T-helper 2 cell treated with Interferon-gamma antibody and Interleukin-4, amounts not matched to agents 100 ng/mL and 5 ng/mL, for 36 hours (primary cell): ENCODE measurements at regions not wholly inside any gene's neighbourhood (a gene's known extent, or its start where the extent isn't known, plus 50 kb on each side); places are given as distances from the start of the nearest gene placed in this dataset.

Experiments
- intact Hi-C: fragments of 100-400 bp; cut with micrococcal nuclease; formaldehyde crosslinking; loops from one replicate; pipeline ENCODE4 v1.15.1; 2023

DNA sequence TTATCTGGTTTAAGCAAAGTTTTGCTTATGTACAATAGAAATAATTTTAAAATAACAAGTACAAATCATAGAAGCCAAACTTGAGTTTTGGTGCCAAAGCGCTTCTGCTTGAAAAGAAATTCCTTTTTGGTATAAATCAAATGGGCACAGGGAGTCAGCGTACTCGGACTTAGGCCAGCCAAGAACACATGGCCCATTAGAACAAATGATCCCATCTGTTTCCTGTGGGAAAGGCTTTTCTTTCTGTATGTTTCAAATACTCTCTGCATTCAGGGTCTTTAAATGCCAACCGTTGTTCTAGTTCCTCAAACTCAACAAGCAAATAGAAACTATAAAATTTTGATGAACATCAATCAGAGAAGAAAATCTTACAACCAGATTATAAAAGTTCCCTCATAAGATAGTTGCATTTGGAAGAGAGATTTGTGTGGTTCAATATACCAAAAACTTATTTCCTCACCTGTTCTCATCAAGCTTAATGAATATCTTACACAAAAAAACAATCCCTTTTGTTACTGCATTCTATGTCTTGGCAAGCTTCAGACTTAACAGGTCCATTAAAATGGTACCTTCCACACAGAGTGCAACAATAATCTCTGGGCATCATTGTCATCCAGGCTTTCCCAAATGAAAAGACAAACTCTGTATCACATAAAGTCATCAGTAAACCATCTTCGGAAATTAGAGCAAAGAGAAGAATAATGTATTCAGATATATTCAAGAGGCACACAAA lies 739.8 kb upstream of the API5 start:
- intact Hi-C loops: no loop called here

GRCh38 chr11:42576318-42576717 lies 735.5 kb upstream of the API5 start:
- intact Hi-C loops: no loop called here

GRCh38 chr11:42589286-42589685 lies 722.5 kb upstream of the API5 start:
- intact Hi-C loops: no loop called here

DNA sequence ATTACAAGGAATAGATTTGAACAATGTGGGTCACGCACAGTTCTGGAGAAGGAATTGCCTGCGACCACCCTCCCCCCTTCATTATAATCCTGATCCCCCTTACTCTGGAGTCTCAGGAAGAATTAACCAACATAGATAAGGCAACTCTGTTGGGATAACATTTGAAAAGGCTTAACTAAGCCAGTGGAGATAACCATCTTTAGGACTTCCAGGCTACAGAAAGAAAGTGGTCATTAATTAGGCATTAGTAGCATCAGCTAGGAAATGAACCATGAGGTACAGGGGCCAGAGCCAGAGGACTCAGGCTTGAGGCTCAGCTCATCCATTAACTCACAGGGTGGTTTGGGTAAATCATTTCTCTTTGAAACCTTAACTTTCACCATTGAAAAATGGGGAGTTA lies 720.0 kb upstream of the API5 start:
- intact Hi-C loops: no loop called here

DNA sequence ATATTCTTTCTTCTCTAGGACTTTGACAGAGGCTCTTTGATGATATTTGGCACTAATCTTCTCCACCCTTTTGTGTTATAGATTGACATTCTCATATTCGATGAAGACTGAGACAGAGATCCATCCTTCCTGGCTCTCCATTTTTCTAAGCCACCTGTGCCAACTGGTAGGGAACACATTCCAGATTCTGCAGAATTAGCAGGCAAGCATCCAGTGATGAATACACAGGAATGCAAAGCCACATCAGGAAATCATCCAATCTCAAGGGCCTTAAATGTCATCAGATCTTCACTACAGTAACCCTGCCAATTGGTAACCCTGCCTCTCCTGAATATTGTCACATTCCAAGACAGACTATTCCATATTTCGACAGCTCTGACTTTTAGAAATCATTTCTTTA lies 718.4 kb upstream of the API5 start:
- intact Hi-C loops: no loop called here

DNA sequence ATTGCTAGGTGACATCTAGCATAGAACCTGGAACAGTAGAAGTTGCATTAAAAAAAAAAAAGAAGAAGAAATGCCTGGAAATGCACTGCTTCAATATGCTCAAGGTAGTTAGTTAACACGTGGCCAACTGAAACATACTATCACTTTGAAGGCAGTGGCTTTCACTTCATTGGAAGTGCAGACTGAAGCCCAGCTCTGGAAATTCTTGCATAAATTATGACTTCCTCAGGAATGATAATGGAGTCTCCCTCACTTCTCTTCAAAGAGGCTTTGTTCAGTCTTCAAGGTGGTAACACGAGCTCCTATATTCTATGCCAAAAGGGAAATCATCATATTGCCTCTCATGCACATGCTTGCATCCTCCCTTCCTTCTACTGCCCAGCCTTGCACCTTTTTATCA lies 715.9 kb upstream of the API5 start:
- intact Hi-C loops: no loop called here

DNA sequence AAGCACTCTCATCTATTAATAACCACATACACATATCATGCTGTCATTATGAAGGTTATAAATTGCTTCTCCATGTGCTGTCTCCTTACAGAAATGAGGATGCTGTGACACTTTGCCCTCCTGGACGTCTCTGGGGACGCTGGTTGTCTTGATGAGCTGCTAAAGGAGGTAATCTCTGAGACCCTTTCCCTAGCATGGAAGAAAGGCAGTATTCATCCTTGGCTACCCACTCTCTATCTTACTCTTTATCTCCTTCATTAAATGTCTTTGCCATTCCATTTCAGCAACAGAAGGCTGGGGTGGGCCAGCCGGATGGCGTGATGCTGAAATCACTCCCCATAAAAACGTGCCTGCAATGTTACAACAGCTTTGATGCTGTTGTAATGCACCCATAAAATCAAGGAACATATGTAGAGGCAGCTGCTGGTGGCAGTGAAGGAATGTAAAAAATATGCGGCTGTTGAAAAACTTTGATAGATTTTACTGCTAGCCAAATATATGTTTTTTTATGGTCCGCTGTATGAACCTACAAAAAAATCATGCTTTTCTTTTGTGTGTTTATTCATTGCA lies 715.1 kb upstream of the API5 start:
- intact Hi-C loops: no loop called here

GRCh38 chr11:42598341-42598740 lies 713.5 kb upstream of the API5 start:
- intact Hi-C loops: no loop called here

- intact Hi-C loops: no loop called here
Measured at GRCh38 chr11:42620796-42621195, 691.0 kb upstream of the API5 start.

DNA sequence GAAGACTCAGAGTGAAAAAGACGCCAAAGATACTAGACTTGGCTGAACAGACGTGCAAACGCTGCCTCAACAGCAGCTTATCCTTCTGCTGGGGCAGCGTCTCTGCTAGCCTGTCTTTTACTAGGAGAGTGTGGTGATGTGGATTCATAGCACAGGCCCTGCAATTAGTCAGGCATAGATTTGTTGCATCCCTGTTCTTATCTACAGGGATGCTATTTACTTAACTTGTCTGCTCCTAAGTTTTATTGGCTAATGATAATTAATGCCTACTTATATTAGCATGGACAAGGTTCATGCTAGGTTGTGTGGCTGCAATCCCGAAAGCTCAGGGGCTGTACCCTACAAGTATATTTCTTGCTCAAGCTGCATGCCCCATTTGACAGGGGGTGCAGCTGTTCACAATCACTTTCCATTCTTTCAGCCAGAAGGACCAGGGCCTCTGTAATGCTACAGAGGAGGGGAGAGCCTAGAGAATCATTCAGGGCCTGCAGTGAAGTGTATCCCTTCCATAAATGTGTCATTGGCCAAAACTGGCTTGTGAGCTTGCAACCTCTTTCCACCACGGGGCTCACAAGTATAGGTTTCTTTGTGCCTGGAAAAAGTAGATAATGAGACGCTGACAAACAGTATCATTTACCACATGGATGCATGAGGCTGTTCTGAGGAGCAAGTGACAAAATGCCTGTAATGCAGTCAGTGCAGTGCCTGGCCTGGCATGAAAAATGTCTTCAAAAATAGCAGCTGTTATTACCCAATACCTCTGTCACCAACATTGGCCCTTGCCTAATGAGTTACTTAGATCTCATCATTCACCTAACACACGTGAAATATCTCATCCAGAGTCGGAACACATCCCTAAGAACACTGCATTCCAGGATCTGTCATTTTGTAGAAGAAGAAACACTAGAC lies 685.8 kb upstream of the API5 start:
- intact Hi-C loops: no loop called here

- intact Hi-C loops: no loop called here
Measured at GRCh38 chr11:42631220-42631843, 680.5 kb upstream of the API5 start.

GRCh38 chr11:42646959-42647358 lies 664.8 kb upstream of the API5 start:
- intact Hi-C loops: no loop called here

DNA sequence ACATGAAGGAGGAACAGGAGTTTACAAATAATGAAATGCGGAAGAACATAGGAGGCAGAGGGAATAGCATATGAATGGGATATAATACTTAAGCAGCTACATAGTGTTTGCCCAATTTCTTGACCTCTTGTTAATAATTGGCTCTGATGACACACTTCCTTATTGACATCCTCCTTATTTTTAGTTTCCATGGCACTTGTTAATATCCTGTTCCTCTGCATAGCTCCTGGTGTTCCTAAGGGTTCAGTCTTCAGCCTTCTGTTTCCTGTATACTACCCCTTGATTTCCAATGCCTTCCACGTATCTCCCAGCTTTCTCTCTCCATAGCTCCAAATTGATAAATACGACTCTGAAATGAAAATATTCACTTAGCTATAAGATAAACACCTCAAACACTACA lies 663.8 kb upstream of the API5 start:
- intact Hi-C loops: no loop called here

GRCh38 chr11:42651621-42652020 lies 660.2 kb upstream of the API5 start:
- intact Hi-C loops: no loop called here

DNA sequence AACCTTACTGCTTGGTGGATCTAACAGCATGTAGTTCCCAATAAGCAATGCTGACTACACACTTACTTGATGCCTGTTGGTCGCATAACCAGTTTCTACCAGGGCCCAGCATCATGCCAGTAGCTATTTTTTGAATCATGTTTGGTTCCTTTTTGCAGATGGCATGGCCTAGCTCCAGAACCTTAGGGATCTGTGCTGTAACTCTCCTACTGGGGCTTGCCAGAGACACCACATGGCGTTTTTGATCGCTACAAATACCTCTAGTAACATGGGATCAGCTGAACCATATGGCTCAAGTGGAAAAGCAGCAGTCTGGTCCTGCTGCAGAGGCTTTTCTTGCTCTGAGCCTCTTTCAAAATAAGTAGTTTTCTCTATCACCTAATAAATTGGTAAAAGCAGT lies 654.6 kb upstream of the API5 start:
- intact Hi-C loops: no loop called here

GRCh38 chr11:42661942-42662341 lies 649.9 kb upstream of the API5 start:
- intact Hi-C loops: no loop called here

DNA sequence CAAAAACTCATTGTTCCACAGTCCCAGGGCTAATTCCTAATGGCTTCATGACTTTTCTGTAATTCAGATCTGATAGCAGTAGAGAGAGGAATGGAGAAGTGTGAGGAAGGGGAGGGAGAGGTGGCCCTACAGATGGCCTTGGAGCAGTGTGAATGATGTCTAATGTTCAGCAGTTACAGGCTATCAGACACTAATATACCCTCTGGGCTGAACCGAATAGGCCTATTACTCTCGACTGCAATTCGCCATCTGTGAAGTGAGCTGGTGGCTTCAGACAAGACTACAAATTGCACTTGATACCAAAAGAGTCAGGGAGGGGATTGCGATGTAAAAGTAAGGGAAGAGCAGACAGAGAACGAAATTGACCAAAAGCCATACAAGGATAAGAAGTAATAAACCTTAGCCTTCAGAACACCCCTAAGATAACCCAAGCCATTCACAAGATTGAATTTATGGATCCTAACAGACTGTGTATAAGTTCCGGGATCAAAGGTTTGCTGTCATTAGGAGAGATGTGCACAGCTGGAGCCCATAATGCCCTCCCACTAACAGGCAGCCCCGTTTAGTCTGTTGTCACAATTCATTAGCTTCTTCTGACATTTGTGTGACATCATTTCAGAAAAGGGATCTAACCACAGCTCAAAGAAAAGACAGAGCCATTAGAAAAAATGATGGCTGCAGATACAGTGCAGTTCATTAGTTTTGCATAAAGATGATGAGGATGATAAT lies 642.4 kb upstream of the API5 start:
- intact Hi-C loops: no loop called here

DNA sequence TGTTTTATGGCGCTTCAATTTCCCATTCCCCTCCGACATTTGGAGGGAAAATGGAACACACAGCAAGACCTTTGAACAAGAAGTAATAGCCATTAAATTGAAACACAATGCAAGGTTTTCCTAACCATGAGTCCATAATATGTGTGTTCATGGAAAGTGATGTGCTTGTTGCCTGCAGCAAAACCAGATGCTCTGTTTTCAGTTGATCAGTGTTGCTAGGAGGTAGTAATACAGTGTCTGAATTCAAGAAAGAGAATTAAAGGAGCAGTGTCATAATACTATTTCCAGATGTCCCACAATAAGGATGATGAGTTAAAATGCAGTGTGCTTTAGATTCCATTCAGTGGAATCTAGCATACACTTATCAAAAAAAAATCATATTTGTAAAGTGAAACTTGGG lies 637.4 kb upstream of the API5 start:
- intact Hi-C loops: no loop called here

DNA sequence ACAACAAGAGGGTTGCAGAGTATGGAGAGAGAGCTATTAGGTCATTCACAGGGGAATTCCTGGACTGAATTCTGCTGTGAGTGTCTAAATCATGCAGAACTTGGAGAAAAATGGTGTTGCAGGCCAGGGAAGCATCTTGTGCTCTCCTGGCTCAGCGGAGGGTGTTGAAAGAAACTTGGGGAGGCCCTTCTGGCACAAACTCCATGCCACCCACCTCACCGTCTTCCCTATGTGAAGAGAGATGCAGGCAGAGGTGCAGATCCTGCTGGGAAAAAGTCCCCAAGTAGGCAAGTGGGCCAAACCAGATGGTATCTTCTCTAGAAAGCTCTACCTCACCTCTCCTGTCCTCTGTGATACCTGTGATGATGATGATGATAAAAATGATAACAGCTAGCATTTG lies 604.3 kb upstream of the API5 start:
- intact Hi-C loops: no loop called here

DNA sequence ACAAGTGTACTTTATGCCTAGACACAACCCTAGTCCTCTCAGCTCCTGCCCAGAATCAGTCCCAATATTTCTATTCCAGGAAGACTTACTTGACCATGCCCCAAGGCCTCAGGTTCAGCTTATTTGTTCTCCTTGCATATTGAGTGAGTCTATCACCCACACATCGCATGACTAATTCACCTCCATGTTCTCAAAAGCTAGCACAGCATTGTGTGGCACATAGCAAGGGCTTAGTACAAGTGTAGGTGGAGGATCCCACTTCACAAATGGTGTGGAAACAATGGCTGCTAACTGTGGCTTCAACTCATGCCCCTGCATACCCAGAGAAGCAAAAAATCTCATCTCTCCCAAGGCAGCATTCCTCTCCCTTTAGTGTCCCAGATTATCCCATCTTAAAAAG lies 602.6 kb upstream of the API5 start:
- intact Hi-C loops: no loop called here

GRCh38 chr11:42713279-42713678 lies 598.5 kb upstream of the API5 start:
- intact Hi-C loops: no loop called here
